Activated CD4-positive, alpha-beta memory T cell treated with anti-CD3 and anti-CD28 coated beads for 36 hours (primary cell): ENCODE measurements at regions not wholly inside any gene's neighbourhood (a gene's known extent, or its start where the extent isn't known, plus 50 kb on each side); places are given as distances from the start of the nearest gene placed in this dataset.
"Not testable (repeated sequence)": the region's sequence is repeated elsewhere in the genome, so short reads cannot be mapped to it uniquely, and the experiment has no call there.

Experiments
- CTCF ChIA-PET: fragments of 350-600 bp; sonication (Branson Sonifier 250); formaldehyde crosslinking; loops from one replicate; lab custom pipeline; 2021; ENCODE audit warnings: antibody characterized with exemption, inconsistent platforms; lab: Charles Lee
- POLR2A ChIA-PET: fragments of 350-600 bp; sonication (Branson Sonifier 250); formaldehyde crosslinking; loops from one replicate; lab custom pipeline; 2021; ENCODE audit warnings: antibody characterized with exemption; lab: Charles Lee
- DNase-seq: peaks from one replicate; pipeline ENCODE4 v3.0.0-alpha.2; 2020
- H3K27ac Mint-ChIP-seq: one replicate; pipeline ENCODE4 v1.8.0; 2021; ENCODE audit warnings: mixed read lengths
- H3K27me3 Mint-ChIP-seq: one replicate; pipeline ENCODE4 v1.8.0; 2021; ENCODE audit warnings: mixed read lengths
- H3K36me3 Mint-ChIP-seq: one replicate; pipeline ENCODE4 v1.8.0; 2021; ENCODE audit warnings: mixed read lengths
- H3K4me1 Mint-ChIP-seq: one replicate; pipeline ENCODE4 v1.8.0; 2021; ENCODE audit warnings: low read depth, mixed read lengths
- H3K4me3 Mint-ChIP-seq: one replicate; pipeline ENCODE4 v1.8.0; 2021; ENCODE audit warnings: mild to moderate bottlenecking, mixed read lengths
- H3K9me3 Mint-ChIP-seq: one replicate; pipeline ENCODE4 v1.8.0; 2021; ENCODE audit warnings: mixed read lengths
- intact Hi-C: fragments of 100-400 bp; cut with micrococcal nuclease; formaldehyde crosslinking; loops from one replicate; pipeline ENCODE4 v1.15.1; 2023

DNA sequence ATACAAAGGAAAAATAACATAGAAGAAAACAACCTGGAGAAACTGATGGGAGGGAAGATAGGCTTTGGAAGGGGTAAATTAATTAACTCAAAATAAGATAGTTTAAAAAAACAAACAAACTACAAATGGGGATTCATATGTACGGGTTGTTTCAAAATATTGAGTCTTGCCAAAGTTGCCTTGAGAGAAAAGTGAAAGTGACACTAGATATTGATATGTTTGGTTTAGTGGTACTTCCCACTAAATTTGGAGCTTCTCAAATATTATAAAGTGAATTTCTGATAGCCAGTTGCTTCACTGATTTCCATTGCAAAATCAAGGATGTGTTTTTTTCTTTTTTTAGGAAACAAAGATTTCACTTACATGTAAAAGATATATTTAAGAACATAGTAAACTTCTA is 149.5 kb upstream of the RUNX1 start:
- H3K4me3 Mint-ChIP-seq, result no peak overlapping the region
- no peak for DNase-seq
- CTCF ChIA-PET, result no interaction called here
- peaks cover 2% of the 10 kb centered on the region for H3K27me3 Mint-ChIP-seq
- intact Hi-C loops, result no loop called here
- H3K36me3 Mint-ChIP-seq, result no peaks in the 10 kb centered on the region
- peaks cover 4% of the 10 kb centered on the region for H3K9me3 Mint-ChIP-seq
- peaks cover 32% of the 10 kb centered on the region for H3K4me1 Mint-ChIP-seq
- POLR2A ChIA-PET, result no interaction called here
- H3K27ac Mint-ChIP-seq, result no peak overlapping the region

GRCh38 chr21:35197992-35198431 is 148.9 kb upstream of the RUNX1 start:
- H3K27me3 Mint-ChIP-seq, result peaks cover 2% of the 10 kb centered on the region
- no peak for DNase-seq
- ChIA-PET POLR2A (no interaction called here), CTCF (no interaction called here)
- intact Hi-C loops, result no loop called here
- H3K4me3 Mint-ChIP-seq, result no peak overlapping the region
- no peak overlapping the region for H3K27ac Mint-ChIP-seq
- no peaks in the 10 kb centered on the region for H3K36me3 Mint-ChIP-seq
- peaks cover 4% of the 10 kb centered on the region for H3K9me3 Mint-ChIP-seq
- H3K4me1 Mint-ChIP-seq, result peaks cover 28% of the 10 kb centered on the region

DNA sequence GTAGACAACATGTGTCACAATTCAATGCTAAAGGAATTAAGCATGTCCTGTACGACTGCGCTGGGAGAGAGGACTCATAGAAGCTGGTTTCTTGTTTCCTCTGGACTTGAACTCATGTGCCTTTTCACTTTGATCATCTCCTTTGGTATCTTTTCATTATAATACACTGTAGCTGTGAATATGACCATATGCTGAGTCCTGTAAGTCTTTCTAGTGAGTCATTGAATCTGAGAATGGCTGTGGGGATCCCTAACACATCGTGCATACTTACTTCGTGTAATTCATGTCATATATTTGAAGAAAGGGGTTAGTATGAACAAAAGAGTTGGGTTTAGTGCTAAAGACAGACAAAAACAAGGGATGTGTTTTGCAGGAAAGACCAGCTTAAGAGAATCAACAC is 148.1 kb upstream of the RUNX1 start:
- POLR2A ChIA-PET, result no interaction called here
- intact Hi-C loops, result no loop called here
- H3K4me3 Mint-ChIP-seq, result no peak overlapping the region
- H3K4me1 Mint-ChIP-seq, result peaks cover 25% of the 10 kb centered on the region
- peaks cover 2% of the 10 kb centered on the region for H3K27me3 Mint-ChIP-seq
- H3K9me3 Mint-ChIP-seq, result peaks cover 4% of the 10 kb centered on the region
- DNase-seq, result no peak
- CTCF ChIA-PET, result no interaction called here
- no peak overlapping the region for H3K27ac Mint-ChIP-seq
- no peaks in the 10 kb centered on the region for H3K36me3 Mint-ChIP-seq

DNA sequence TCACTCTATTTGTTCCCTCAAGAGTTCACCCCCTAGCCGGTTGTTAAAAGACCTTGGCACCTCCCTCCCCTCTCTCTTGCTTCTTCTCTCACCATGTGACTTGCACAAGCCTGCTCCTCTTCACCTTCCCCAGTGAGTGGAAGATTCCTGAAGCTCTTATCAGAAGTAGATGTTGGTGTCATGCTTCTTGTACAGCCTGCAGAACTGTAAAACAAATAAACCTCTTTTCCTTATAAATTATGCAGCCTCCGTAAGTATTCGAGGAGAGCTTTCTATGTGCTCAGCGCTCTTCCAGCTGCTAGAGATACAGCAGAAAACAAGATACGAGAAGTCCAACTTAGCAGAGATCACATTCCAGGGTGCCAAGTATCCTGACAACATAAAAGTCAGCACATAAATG is 147.0 kb upstream of the RUNX1 start:
- Mint-ChIP-seq H3K4me3 (no peak overlapping the region), H3K27ac (no peak overlapping the region), H3K4me1 (peaks cover 25% of the 10 kb centered on the region), H3K27me3 (peaks cover 2% of the 10 kb centered on the region), H3K36me3 (no peaks in the 10 kb centered on the region), H3K9me3 (peaks cover 4% of the 10 kb centered on the region)
- CTCF ChIA-PET, result interaction anchor here (0.6 kb wide), 1 partner anchor 159 kb away, joined by 3 read pairs; no protein-coding TSS in a partner anchor
- no peak for DNase-seq
- POLR2A ChIA-PET, result no interaction called here
- intact Hi-C loops, result no loop called here

DNA sequence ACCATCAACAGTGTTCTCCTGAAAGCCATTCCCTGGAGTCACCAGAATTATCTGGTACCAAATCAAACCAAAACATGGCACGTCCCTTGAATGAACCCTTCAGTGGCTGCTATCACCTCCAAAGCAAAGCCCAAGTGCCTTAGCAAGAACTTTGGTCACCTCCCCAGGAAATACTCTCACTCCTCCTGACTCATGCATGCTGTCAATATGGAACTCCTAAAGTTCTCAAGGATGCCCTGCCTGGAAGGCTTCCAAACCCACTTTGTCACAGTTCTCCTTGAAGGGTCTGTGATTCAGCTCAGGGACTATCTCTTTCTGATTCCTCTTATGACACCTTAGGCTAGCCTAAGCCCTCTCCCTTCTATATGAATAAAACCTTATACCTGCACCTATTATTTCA is 146.1 kb upstream of the RUNX1 start:
- peaks cover 32% of the 10 kb centered on the region for H3K4me1 Mint-ChIP-seq
- no peak overlapping the region for H3K4me3 Mint-ChIP-seq
- H3K9me3 Mint-ChIP-seq, result peaks cover 4% of the 10 kb centered on the region
- ChIA-PET CTCF (no interaction called here), POLR2A (no interaction called here)
- DNase-seq, result no peak
- H3K27me3 Mint-ChIP-seq, result peaks cover 2% of the 10 kb centered on the region
- H3K36me3 Mint-ChIP-seq, result no peaks in the 10 kb centered on the region
- no peak overlapping the region for H3K27ac Mint-ChIP-seq
- intact Hi-C loops, result no loop called here

- H3K36me3 Mint-ChIP-seq, result no peaks in the 10 kb centered on the region
- POLR2A ChIA-PET, result no interaction called here
- H3K4me3 Mint-ChIP-seq, result no peak overlapping the region
- H3K4me1 Mint-ChIP-seq, result peaks cover 20% of the 10 kb centered on the region
- no peak for DNase-seq
- intact Hi-C loops, result no loop called here
- H3K27ac Mint-ChIP-seq, result no peak overlapping the region
- H3K9me3 Mint-ChIP-seq, result no peaks in the 10 kb centered on the region
- no peaks in the 10 kb centered on the region for H3K27me3 Mint-ChIP-seq
- CTCF ChIA-PET, result interaction anchor here (0.9 kb wide), 1 partner anchor 62 kb away, joined by 3 read pairs; no protein-coding TSS in a partner anchor
Measured at GRCh38 chr21:35191754-35192153, 142.7 kb upstream of the RUNX1 start.

DNA sequence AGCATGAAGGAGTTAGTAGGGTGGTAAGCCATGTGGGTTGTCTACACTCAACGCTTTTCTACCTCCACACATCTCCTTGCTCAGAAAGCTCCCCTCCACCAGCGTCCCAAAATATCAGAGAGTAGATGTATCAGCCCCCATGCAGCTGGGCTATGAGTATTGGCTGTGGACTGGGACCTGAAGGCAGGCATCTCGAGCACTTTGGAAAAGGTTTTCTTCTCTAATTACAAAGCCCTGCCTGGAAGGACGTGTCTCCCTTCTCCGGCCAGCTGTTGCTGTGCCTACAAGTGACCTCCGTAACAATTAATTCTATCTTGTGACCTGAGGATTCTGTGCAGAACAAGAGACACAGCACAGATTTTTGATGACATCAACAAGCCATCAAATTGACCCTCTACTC is 142.0 kb upstream of the RUNX1 start:
- CTCF ChIA-PET, result no interaction called here
- Mint-ChIP-seq H3K27ac (no peak overlapping the region), H3K36me3 (no peaks in the 10 kb centered on the region), H3K4me3 (no peak overlapping the region), H3K27me3 (no peaks in the 10 kb centered on the region), H3K9me3 (no peaks in the 10 kb centered on the region), H3K4me1 (peaks cover 20% of the 10 kb centered on the region)
- POLR2A ChIA-PET, result no interaction called here
- intact Hi-C loops, result no loop called here
- no peak for DNase-seq

- no peak overlapping the region for H3K27ac Mint-ChIP-seq
- CTCF ChIA-PET, result no interaction called here
Measured at GRCh38 chr21:35190201-35190701, 141.1 kb upstream of the RUNX1 start.

DNA sequence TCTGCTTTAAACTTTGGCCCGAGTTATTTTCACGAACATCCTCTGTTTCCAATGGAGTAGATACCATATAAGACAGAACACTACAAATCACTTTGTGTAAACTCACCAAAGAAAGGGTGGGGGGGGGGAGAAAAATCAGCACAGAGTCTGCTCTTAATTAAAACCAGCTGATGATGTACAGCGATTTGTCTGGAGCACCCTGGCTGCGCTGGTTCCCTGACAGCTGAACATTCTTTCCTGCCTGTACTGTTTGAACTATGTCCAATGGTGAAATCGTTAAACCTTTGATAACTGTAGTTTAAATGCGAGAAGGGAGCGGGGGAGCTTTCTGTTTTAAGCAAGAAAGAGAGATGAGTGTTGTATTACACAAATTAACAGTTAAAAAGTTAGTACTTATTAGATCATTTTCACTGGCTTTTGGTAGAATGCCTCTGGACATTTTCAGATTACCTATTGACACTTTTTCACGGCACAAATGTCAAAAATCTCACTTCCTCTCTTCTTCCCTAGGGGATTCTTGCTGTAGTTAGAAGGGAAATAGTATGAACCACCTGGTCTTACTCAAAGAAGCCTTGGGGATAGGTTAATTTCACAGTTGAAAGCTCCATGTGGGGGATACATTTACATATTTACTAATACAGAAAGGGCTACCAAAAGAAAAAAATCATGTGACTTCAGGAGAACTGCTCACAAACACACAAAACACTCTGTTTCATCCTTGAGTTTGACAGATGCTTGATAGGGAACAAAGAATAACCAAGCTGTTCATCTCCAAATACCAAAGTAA is 140.2 kb upstream of the RUNX1 start:
- H3K4me3 Mint-ChIP-seq, result no peak overlapping the region
- no peak overlapping the region for H3K27ac Mint-ChIP-seq
- CTCF ChIA-PET, result interaction anchor here (0.6 kb wide), 1 partner anchor 212 kb away, joined by 3 read pairs; no protein-coding TSS in a partner anchor

More at GRCh38 chr21:35190201-35190701, 141.1 kb upstream of the RUNX1 start:
- Mint-ChIP-seq H3K36me3 (no peaks in the 10 kb centered on the region), H3K4me1 (peaks cover 19% of the 10 kb centered on the region), H3K27me3 (no peaks in the 10 kb centered on the region), H3K9me3 (no peaks in the 10 kb centered on the region), H3K4me3 (no peak overlapping the region)
- POLR2A ChIA-PET, result no interaction called here
- intact Hi-C loops, result no loop called here
- no peak for DNase-seq

GRCh38 chr21:35183389-35183788 is 134.3 kb upstream of the RUNX1 start:
- H3K27ac Mint-ChIP-seq, H3K4me3 Mint-ChIP-seq, DNase-seq, POLR2A ChIA-PET, H3K27me3 Mint-ChIP-seq, CTCF ChIA-PET, H3K36me3 Mint-ChIP-seq, H3K9me3 Mint-ChIP-seq, intact Hi-C loops: not testable (repeated sequence)
- H3K4me1 Mint-ChIP-seq, result peaks cover 14% of the 10 kb centered on the region

More for the DNA sequence above, 140.2 kb upstream of the RUNX1 start:
- peaks cover 15% of the 10 kb centered on the region for H3K4me1 Mint-ChIP-seq
- no peaks in the 10 kb centered on the region for H3K36me3 Mint-ChIP-seq
- no peaks in the 10 kb centered on the region for H3K27me3 Mint-ChIP-seq
- H3K9me3 Mint-ChIP-seq, result peaks cover 1% of the 10 kb centered on the region
- intact Hi-C loops, result no loop called here
- POLR2A ChIA-PET, result no interaction called here
- no peak for DNase-seq

DNA sequence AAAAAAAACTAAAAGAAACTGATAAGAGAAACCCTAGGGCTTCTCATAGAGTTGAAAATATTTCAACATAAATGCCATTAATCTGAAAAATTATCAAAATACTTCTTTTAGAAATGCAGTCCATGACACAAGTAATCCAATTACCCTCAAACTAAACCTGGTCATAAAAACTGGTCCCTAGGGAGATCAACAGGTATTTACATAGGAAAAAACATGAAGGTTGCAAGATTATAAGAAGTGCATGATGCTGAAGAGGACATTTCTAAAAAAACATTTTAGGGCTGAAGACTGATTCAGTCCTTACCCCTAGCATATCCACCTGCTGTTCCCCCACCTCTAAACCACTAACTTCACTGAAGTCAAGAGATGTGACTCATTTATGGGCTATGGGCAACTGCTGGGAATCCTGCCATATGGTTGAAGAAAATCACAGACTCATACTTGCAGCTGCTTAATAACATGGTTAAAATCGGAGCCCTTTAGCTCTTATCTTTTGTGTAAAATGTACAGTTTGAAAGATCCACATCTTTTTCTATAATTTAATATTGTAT is 131.0 kb upstream of the RUNX1 start:
- Mint-ChIP-seq H3K27me3 (peaks cover 7% of the 10 kb centered on the region), H3K9me3 (peaks cover 15% of the 10 kb centered on the region), H3K4me3 (no peak overlapping the region), H3K27ac (no peak overlapping the region), H3K4me1 (peaks cover 16% of the 10 kb centered on the region), H3K36me3 (peaks cover 1% of the 10 kb centered on the region)
- intact Hi-C loops, result loop anchor here (2.0 kb wide), 1 partner anchor 29 kb away; no protein-coding TSS in a partner anchor
- CTCF ChIA-PET, result no interaction called here
- POLR2A ChIA-PET, result no interaction called here
- DNase-seq, result peak; percentile 21

DNA sequence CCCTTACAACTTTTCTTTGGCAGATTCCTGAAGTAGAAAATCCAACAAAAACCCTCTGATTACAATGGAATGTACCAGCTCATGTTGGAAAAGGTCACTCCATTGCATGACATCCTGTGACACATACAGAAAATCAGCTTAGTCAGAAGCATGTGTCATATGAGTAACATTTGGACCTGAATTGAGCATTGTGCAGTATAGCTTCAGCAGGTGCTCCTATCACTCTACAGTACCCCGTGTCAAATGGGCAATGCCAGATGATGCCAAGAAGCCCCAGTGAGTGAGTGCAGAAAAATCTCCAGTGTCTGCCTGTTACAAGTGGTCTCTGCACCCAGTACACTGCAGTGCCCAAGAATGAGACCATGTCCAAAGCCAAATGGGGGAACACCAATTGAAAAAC is 129.7 kb upstream of the RUNX1 start:
- H3K4me1 Mint-ChIP-seq, result peaks cover 16% of the 10 kb centered on the region
- peaks cover 7% of the 10 kb centered on the region for H3K27me3 Mint-ChIP-seq
- H3K4me3 Mint-ChIP-seq, result no peak overlapping the region
- H3K27ac Mint-ChIP-seq, result peak overlapping the region; percentile 56
- H3K9me3 Mint-ChIP-seq, result peaks cover 15% of the 10 kb centered on the region
- intact Hi-C loops, result loop anchor here (2.0 kb wide), 1 partner anchor 28 kb away; no protein-coding TSS in a partner anchor
- CTCF ChIA-PET, result no interaction called here
- DNase-seq, result peak; percentile 49
- peaks cover 1% of the 10 kb centered on the region for H3K36me3 Mint-ChIP-seq
- POLR2A ChIA-PET, result interaction anchor here (0.7 kb wide), 1 partner anchor 82 kb away, joined by 3 read pairs; no protein-coding TSS in a partner anchor
